ENCODE measurements at regions not wholly inside any gene's neighbourhood (a gene's known extent, or its start where the extent isn't known, plus 50 kb on each side); places are given as distances from the start of the nearest gene placed in this dataset.
"Not testable (repeated sequence)": the region's sequence is repeated elsewhere in the genome, so short reads cannot be mapped to it uniquely, and the experiment has no call there.

DNA sequence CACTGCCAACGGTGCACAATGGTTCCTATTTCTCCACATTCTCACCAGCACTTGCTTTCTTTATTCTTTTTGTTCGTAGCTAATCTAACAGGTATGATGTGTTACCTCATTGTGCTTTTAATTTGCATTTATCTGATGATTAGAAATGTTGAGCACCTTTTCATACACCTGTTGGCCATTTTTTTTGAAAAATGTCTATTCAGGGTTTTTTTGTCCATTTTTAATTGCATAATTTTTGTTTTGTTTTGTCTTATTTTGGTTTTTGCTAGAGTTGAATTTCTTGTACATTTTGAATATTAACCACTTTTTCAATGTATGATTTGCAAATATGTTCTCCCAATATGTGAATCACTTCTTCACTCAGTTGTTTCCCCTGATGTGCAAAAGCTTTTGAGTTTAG lies 150.6 kb downstream of the TENT5A start:
- Histone ChIP-seq H3K9me3 (ENCODE audit: control insufficient read depth, insufficient read depth, low read depth, low read length) (no peaks in the 10 kb centered on the region), H3K27ac (ENCODE audit: low read depth, low read length) (no peak overlapping the region), H3K4me3 (ENCODE audit: low read depth, low read length) (no peak overlapping the region), H3K4me1 (ENCODE audit: control insufficient read depth, insufficient read depth, low read length) (no peaks in the 10 kb centered on the region), H3K9ac (ENCODE audit: low read length) (no peak overlapping the region), H3K36me3 (ENCODE audit: control insufficient read depth, insufficient read depth, low read length) (no peaks in the 10 kb centered on the region), H3K27me3 (ENCODE audit: control insufficient read depth, insufficient read depth, low read length) (no peaks in the 10 kb centered on the region)

DNA sequence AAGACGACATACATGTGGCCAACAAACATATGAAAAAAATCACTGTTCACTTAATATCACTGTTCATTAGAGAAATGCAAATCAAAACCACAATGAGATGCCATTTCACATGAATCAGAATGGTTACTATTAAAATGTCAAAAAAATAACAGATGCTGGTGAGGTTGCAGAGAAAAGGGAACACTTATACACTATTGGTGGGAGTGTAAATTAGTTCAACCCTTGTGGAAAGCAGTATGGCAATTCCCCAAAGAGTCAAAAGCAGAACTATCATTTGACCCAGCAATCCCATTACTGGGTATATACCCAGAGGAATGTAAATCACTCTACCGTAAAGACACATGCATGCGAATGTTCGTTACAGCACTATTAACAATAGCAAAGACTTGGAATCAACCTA lies 152.0 kb downstream of the TENT5A start:
- not testable (repeated sequence) for H3K4me3 ChIP-seq (ENCODE audit: low read depth, low read length); H3K27me3 ChIP-seq (ENCODE audit: control insufficient read depth, insufficient read depth, low read length); H3K27ac ChIP-seq (ENCODE audit: low read depth, low read length); H3K36me3 ChIP-seq (ENCODE audit: control insufficient read depth, insufficient read depth, low read length); H3K9ac ChIP-seq (ENCODE audit: low read length); H3K4me1 ChIP-seq (ENCODE audit: control insufficient read depth, insufficient read depth, low read length); H3K9me3 ChIP-seq (ENCODE audit: control insufficient read depth, insufficient read depth, low read depth, low read length)

DNA sequence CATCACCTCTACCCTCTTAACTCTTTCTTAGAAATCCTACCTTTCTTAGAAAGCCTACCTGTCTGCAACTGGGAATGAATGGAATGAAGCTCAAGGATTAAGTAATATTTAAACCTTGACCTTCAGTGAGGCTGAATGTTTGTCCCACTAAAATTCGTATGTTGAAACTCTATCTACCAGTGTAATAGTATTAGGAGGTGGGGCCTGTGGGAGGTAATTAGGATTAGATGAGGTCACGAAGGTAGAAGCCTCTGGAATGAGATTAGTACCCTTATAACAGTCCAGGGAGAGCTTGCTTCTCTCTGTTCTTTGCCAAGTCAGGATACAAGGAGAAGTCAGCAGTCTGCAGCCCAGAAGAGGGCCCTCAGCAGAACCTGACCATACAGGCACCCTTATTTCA lies 158.0 kb downstream of the TENT5A start:
- Histone ChIP-seq H3K9me3 (ENCODE audit: control insufficient read depth, insufficient read depth, low read depth, low read length) (no peaks in the 10 kb centered on the region), H3K27me3 (ENCODE audit: control insufficient read depth, insufficient read depth, low read length) (no peaks in the 10 kb centered on the region), H3K4me1 (ENCODE audit: control insufficient read depth, insufficient read depth, low read length) (no peaks in the 10 kb centered on the region), H3K4me3 (ENCODE audit: low read depth, low read length) (no peak overlapping the region), H3K9ac (ENCODE audit: low read length) (no peak overlapping the region), H3K36me3 (ENCODE audit: control insufficient read depth, insufficient read depth, low read length) (no peaks in the 10 kb centered on the region), H3K27ac (ENCODE audit: low read depth, low read length) (no peak overlapping the region)

DNA sequence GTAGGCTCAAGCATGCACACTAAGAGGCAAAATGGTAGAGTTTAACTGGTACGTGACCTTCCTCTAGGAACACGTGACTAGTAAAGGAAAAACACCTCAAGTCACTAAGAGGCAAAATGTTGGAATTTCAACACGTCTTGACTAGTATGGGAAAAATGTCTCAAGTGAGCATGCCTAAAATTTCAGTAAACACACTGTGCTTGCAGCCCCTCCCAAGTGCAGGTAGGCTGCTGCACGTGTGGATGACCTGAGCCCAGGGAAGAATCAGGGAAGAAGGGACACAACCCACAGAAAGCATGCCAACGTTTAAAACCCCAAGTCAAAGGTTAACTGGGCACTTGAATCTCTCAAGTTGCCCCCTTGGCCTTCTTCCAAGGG lies 162.2 kb downstream of the TENT5A start:
- no peak overlapping the region for H3K4me3 ChIP-seq (ENCODE audit: low read depth, low read length)
- H3K36me3 ChIP-seq (ENCODE audit: control insufficient read depth, insufficient read depth, low read length): no peaks in the 10 kb centered on the region
- H3K9me3 ChIP-seq (ENCODE audit: control insufficient read depth, insufficient read depth, low read depth, low read length): no peaks in the 10 kb centered on the region
- H3K27me3 ChIP-seq (ENCODE audit: control insufficient read depth, insufficient read depth, low read length): no peaks in the 10 kb centered on the region
- H3K4me1 ChIP-seq (ENCODE audit: control insufficient read depth, insufficient read depth, low read length): no peaks in the 10 kb centered on the region
- no peak overlapping the region for H3K27ac ChIP-seq (ENCODE audit: low read depth, low read length)
- H3K9ac ChIP-seq (ENCODE audit: low read length): no peak overlapping the region

DNA sequence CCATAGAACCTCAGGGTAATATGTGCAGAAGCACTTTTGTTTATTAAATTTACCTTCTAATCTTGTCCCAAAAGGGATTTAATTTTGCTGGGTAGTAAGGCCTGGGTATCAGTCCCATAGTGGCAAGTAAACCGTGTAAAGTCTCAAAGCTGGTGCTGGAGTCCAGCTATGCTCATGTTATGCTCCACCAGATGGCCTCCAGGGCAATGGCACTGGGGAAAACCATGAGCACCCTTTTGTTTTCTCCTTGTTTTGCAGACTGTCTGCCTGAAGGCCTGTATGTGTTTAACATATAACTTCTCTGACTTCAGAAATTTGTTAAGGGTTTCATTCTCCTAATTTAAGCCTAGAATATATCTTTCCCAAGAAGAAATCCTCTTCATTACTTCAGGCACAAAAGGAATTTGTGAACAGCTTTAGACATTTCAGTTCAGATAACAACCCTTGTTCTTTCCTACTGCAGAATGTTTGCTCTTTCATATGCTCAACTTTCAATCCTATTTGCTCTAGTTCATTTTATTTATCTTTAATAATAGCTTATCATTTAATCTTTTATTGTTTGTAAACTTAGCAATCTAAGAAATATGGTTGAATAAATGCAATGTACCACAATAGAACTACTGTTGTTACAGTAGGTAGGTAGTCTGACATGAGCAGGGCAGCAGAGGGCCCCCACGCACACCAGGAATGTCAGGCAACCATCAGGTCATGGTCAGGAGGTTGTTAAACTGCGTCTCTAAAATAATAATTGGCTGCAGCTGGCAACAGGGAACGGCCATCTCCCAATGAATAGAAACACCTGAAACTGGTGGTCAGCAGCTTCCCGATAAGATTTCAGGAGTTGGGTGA lies 162.8 kb downstream of the TENT5A start:
- Histone ChIP-seq H3K27ac (ENCODE audit: low read depth, low read length) (no peak overlapping the region), H3K9me3 (ENCODE audit: control insufficient read depth, insufficient read depth, low read depth, low read length) (no peaks in the 10 kb centered on the region), H3K9ac (ENCODE audit: low read length) (no peak overlapping the region), H3K4me3 (ENCODE audit: low read depth, low read length) (no peak overlapping the region), H3K4me1 (ENCODE audit: control insufficient read depth, insufficient read depth, low read length) (no peaks in the 10 kb centered on the region), H3K36me3 (ENCODE audit: control insufficient read depth, insufficient read depth, low read length) (no peaks in the 10 kb centered on the region), H3K27me3 (ENCODE audit: control insufficient read depth, insufficient read depth, low read length) (no peaks in the 10 kb centered on the region)

DNA sequence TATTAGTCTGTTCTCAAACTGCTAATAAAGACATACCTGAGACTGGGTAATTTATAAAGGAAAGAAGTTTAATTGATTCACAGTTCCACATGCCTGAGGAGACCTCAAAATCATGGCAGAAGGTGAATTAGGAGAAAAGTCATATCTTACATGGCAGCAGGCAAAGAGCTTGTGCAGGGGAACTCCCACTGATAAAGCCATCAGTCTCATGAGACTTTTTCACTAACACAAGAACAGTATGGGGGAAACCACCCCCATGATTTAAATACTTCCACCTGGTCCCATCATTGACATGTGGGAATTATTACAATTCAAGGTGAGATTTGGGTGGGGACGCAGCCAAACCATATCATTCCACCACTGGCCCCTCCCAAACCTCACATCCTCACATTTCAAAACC lies 166.8 kb downstream of the TENT5A start:
- not testable (repeated sequence) for H3K27me3 ChIP-seq (ENCODE audit: control insufficient read depth, insufficient read depth, low read length); H3K9ac ChIP-seq (ENCODE audit: low read length); H3K4me1 ChIP-seq (ENCODE audit: control insufficient read depth, insufficient read depth, low read length); H3K4me3 ChIP-seq (ENCODE audit: low read depth, low read length); H3K27ac ChIP-seq (ENCODE audit: low read depth, low read length); H3K9me3 ChIP-seq (ENCODE audit: control insufficient read depth, insufficient read depth, low read depth, low read length); H3K36me3 ChIP-seq (ENCODE audit: control insufficient read depth, insufficient read depth, low read length)

DNA sequence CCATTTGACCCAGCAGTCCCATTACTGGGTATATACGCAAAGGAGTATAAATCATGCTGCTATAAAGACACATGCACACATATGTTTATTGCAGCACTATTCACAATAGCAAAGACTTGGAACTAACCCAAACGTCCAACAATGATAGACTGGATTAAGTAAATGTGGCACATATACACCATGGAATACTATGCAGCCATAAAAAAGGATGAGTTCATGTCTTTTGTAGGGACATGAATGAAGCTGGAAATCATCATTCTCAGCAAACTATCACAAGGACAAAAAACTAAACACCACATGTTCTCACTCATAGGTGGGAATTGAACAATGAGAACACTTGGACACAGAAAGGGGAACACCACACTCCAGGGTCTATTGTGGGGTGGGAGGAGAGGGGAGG lies 168.3 kb downstream of the TENT5A start:
- not testable (repeated sequence) for H3K27me3 ChIP-seq (ENCODE audit: control insufficient read depth, insufficient read depth, low read length); H3K4me1 ChIP-seq (ENCODE audit: control insufficient read depth, insufficient read depth, low read length); H3K9ac ChIP-seq (ENCODE audit: low read length); H3K9me3 ChIP-seq (ENCODE audit: control insufficient read depth, insufficient read depth, low read depth, low read length); H3K36me3 ChIP-seq (ENCODE audit: control insufficient read depth, insufficient read depth, low read length); H3K27ac ChIP-seq (ENCODE audit: low read depth, low read length); H3K4me3 ChIP-seq (ENCODE audit: low read depth, low read length)

DNA sequence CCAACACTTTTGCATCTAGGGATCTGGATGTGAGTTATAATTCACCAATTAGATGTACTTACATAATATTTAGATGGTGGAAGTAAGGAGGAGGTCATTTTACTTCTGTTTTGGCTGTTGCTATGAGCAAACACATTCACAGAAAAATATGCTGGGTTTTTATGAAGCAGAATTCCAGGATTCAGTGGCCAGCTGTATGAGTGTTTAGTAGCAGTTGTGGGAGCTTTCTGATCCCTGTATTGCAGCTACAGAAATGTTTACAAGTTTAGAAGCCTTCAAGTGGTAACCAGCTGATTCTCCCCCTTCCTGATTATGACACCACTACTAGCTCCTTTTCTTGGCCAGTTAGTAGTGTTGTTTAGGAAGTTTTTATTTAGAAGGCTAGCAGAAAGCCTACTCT lies 177.0 kb downstream of the TENT5A start:
- no peak overlapping the region for H3K9ac ChIP-seq (ENCODE audit: low read length)
- no peaks in the 10 kb centered on the region for H3K9me3 ChIP-seq (ENCODE audit: control insufficient read depth, insufficient read depth, low read depth, low read length)
- no peaks in the 10 kb centered on the region for H3K27me3 ChIP-seq (ENCODE audit: control insufficient read depth, insufficient read depth, low read length)
- H3K4me1 ChIP-seq (ENCODE audit: control insufficient read depth, insufficient read depth, low read length): no peaks in the 10 kb centered on the region
- no peak overlapping the region for H3K27ac ChIP-seq (ENCODE audit: low read depth, low read length)
- no peaks in the 10 kb centered on the region for H3K36me3 ChIP-seq (ENCODE audit: control insufficient read depth, insufficient read depth, low read length)
- no peak overlapping the region for H3K4me3 ChIP-seq (ENCODE audit: low read depth, low read length)

DNA sequence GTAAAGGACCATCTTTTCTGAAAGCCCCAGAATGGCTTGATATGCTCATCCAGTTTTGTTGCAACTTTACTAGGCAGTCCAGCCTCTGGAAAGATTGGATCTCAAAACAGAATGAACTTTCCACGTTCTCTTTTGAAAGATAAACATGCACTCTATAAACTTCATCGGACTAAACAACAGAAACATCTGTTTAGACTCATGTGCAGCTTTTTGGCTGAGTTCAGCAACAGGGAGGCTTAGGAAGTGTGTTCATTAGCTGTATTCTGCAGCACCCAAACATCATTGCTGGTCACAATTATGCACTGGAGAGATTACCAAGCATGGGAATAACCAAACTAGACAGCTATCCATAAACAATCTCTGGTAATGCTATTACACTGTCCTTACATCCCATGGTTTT lies 180.5 kb downstream of the TENT5A start:
- Histone ChIP-seq H3K9ac (ENCODE audit: low read length) (no peak overlapping the region), H3K4me3 (ENCODE audit: low read depth, low read length) (no peak overlapping the region)

DNA sequence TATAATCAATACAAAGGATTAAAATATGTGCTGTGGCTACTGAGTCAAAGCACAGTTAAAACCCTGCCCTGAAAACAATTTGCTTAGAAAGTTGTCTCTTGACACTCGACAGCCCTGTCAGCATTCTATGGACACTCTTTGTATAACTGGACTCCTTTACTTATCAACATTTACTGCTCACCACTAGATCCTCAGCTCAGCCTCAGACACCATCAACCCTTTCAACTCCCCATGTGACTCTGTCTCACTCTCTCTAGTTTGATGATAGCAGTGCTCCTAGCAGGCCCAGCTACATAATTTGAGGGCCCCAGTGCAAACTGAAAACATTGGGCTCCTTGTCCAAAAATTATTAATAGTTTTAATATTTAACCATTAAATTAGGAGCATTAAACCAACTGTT lies 181.8 kb downstream of the TENT5A start:
- Histone ChIP-seq H3K36me3 (ENCODE audit: control insufficient read depth, insufficient read depth, low read length) (no peaks in the 10 kb centered on the region), H3K9me3 (ENCODE audit: control insufficient read depth, insufficient read depth, low read depth, low read length) (no peaks in the 10 kb centered on the region), H3K4me3 (ENCODE audit: low read depth, low read length) (no peak overlapping the region), H3K9ac (ENCODE audit: low read length) (no peak overlapping the region), H3K27ac (ENCODE audit: low read depth, low read length) (no peak overlapping the region), H3K4me1 (ENCODE audit: control insufficient read depth, insufficient read depth, low read length) (no peaks in the 10 kb centered on the region), H3K27me3 (ENCODE audit: control insufficient read depth, insufficient read depth, low read length) (no peaks in the 10 kb centered on the region)

More for the DNA sequence above, 180.5 kb downstream of the TENT5A start:
- Histone ChIP-seq H3K27me3 (ENCODE audit: control insufficient read depth, insufficient read depth, low read length) (no peaks in the 10 kb centered on the region), H3K36me3 (ENCODE audit: control insufficient read depth, insufficient read depth, low read length) (no peaks in the 10 kb centered on the region), H3K4me1 (ENCODE audit: control insufficient read depth, insufficient read depth, low read length) (no peaks in the 10 kb centered on the region), H3K27ac (ENCODE audit: low read depth, low read length) (no peak overlapping the region), H3K9me3 (ENCODE audit: control insufficient read depth, insufficient read depth, low read depth, low read length) (no peaks in the 10 kb centered on the region)

DNA sequence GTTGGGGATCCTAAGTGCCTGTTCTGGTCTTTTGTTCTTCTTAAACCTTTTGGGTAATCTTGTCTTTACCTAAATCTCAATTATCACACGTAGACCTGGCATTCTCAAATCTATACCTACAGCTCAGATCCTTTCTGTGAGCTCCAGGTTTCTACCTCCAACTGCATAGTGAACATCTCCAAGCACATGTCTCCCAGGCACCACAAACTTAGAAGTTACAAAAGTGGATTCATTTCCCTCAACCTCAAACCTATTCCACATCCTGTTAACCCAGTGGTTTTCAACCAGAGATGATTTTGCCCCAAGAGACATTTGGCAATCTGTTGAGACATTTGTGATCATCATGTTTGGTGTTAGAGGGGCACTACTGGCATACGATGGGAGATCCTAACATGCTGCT lies 183.5 kb downstream of the TENT5A start:
- Histone ChIP-seq H3K36me3 (ENCODE audit: control insufficient read depth, insufficient read depth, low read length) (no peaks in the 10 kb centered on the region), H3K27me3 (ENCODE audit: control insufficient read depth, insufficient read depth, low read length) (no peaks in the 10 kb centered on the region), H3K9me3 (ENCODE audit: control insufficient read depth, insufficient read depth, low read depth, low read length) (no peaks in the 10 kb centered on the region), H3K9ac (ENCODE audit: low read length) (no peak overlapping the region), H3K4me1 (ENCODE audit: control insufficient read depth, insufficient read depth, low read length) (peaks cover 6% of the 10 kb centered on the region), H3K4me3 (ENCODE audit: low read depth, low read length) (no peak overlapping the region), H3K27ac (ENCODE audit: low read depth, low read length) (no peak overlapping the region)

DNA sequence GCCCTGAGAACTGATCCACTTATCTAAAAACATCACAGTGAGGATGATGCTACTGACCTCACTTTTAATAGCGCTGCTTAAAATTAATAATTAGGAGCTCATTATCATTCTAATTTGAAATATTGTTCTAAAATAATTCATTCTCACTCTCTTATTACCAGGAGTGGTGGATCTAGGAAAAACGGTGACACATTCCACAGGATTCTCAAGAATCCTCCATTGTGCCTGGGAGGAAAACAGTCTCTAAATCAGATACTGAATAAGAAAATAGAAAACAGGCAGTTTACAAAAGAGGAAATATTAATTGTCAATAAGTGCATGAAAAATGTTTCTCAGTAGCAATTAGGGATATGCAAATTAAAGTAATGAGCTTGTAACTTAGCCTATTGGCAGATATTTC lies 187.4 kb downstream of the TENT5A start:
- Histone ChIP-seq H3K4me3 (ENCODE audit: low read depth, low read length) (no peak overlapping the region), H3K9ac (ENCODE audit: low read length) (no peak overlapping the region), H3K9me3 (ENCODE audit: control insufficient read depth, insufficient read depth, low read depth, low read length) (no peaks in the 10 kb centered on the region), H3K27me3 (ENCODE audit: control insufficient read depth, insufficient read depth, low read length) (no peaks in the 10 kb centered on the region), H3K27ac (ENCODE audit: low read depth, low read length) (no peak overlapping the region), H3K36me3 (ENCODE audit: control insufficient read depth, insufficient read depth, low read length) (no peaks in the 10 kb centered on the region), H3K4me1 (ENCODE audit: control insufficient read depth, insufficient read depth, low read length) (peaks cover 21% of the 10 kb centered on the region)

Data from HUES6 (cell line).